ENCODE measurements at regions not wholly inside any gene's neighbourhood (a gene's known extent, or its start where the extent isn't known, plus 50 kb on each side); places are given as distances from the start of the nearest gene placed in this dataset.
"Not testable (repeated sequence)": the region's sequence is repeated elsewhere in the genome, so short reads cannot be mapped to it uniquely, and the experiment has no call there.

DNA sequence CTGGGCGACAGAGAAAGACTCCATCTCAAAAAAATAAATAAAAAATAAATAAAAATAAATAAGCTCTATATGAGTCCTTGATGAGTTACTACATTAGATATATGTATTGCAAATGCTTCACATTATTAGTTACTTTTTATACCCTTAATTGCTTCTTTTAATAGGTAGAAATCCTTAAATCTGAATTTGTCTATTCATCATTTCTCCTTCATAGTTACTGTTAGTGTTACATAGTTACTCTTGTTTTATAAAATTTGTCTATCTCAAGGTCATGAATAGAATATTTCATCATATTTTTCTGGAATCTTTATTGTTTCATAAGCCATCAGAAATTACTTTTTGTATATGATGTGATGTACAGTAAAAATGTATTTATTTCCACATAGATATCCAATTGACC is 1624.8 kb upstream of the FLRT2 start:
- TF ChIP-seq, protein P1, sequence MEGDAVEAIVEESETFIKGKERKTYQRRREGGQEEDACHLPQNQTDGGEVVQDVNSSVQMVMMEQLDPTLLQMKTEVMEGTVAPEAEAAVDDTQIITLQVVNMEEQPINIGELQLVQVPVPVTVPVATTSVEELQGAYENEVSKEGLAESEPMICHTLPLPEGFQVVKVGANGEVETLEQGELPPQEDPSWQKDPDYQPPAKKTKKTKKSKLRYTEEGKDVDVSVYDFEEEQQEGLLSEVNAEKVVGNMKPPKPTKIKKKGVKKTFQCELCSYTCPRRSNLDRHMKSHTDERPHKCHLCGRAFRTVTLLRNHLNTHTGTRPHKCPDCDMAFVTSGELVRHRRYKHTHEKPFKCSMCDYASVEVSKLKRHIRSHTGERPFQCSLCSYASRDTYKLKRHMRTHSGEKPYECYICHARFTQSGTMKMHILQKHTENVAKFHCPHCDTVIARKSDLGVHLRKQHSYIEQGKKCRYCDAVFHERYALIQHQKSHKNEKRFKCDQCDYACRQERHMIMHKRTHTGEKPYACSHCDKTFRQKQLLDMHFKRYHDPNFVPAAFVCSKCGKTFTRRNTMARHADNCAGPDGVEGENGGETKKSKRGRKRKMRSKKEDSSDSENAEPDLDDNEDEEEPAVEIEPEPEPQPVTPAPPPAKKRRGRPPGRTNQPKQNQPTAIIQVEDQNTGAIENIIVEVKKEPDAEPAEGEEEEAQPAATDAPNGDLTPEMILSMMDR (IDR thresholded peaks at IDR 0.05), result no peak
- DNase-seq, result no peak
- Histone ChIP-seq H3K9me3 (peaks cover 13% of the 10 kb centered on the region), H3K4me1 (ENCODE audit: low read depth) (no peaks in the 10 kb centered on the region), H3K4me3 (no peak overlapping the region), H3K36me3 (ENCODE audit: low read depth) (no peaks in the 10 kb centered on the region)
- intact Hi-C loops (cut with DNase I, micrococcal nuclease), result no loop called here
- no peak for ATAC-seq

DNA sequence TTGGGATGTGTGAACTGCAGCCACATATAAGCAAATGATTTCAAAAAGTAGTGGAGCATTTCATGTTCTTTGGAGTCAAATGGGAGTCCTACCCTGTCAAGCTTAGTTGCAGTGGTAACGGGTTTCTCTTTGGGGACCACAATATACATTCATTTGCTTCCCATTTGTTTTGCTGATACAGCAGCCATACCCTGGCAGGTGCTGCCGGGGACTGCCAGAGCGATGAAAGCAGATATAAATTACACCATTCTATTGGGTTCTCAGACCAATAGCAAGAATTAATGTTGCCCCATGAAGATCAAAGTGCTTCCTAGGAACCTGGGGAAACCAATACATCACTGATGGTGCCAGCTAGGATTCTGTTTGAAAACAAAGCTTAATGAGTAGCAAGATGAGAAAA is 1621.5 kb upstream of the FLRT2 start:
- TF ChIP-seq, protein P1 (IDR thresholded peaks at IDR 0.05), result no peak
- Histone ChIP-seq H3K4me1 (ENCODE audit: low read depth) (no peaks in the 10 kb centered on the region), H3K36me3 (ENCODE audit: low read depth) (no peaks in the 10 kb centered on the region), H3K9me3 (peaks cover 9% of the 10 kb centered on the region), H3K4me3 (no peak overlapping the region)
- ATAC-seq (no peak), DNase-seq (no peak)
- intact Hi-C loops (cut with DNase I, micrococcal nuclease), result no loop called here

DNA sequence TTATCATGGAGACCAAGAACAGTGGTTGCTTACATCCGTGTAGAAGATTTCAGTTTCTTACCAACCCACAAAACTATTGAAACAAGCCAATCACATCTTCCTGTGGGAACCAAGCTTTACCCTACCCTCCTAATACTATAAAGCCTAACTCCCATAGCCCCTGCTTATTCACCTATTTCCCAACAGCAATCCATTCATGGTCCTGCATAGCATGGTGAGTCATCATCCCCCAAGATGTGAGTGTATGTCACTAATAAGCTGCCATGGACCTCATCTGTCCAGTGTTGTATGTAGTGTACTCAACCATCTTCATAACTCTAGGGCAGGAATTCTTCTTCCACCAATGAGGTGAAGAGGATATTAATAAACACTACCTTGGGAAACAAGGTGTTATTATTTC is 1620.4 kb upstream of the FLRT2 start:
- H3K4me1 ChIP-seq (ENCODE audit: low read depth), result no peaks in the 10 kb centered on the region
- ATAC-seq, result no peak
- peaks cover 6% of the 10 kb centered on the region for H3K9me3 ChIP-seq
- no peak overlapping the region for H3K4me3 ChIP-seq
- H3K36me3 ChIP-seq (ENCODE audit: low read depth), result no peaks in the 10 kb centered on the region
- intact Hi-C loops (cut with DNase I, micrococcal nuclease), result no loop called here
- no peak for DNase-seq
- TF ChIP-seq, protein P1 (IDR thresholded peaks at IDR 0.05), result no peak

DNA sequence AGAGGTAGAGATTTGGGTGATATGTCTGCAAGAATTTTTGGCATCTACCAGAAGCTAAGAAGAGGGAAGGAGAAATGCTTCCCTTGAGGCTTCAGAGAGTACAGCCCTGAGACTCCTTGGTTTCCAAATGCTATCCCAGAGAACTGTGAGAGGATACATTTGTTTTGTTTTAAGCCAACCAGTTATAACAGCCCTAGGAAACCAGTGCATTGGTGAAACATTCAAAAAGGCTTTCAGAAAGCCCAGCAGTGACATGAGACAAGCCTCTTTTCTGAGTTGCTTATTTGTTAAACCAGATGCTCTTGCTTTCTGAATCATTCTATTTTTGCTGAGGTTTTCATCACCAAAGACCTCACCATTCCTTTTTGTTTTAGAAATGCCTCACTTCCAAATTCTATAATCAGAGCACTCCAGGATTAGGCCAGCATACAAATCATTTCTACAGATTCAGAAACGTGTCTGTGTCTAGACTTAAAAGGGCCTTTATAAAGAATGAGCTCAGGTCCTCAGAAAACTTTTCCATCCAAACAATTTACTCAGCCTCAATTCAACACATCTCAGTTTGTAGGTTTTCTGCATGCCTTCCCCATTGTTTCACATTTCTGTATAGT is 1617.8 kb upstream of the FLRT2 start:
- H3K9me3 ChIP-seq, result peaks cover 9% of the 10 kb centered on the region
- intact Hi-C loops (cut with DNase I, micrococcal nuclease), result no loop called here
- H3K4me1 ChIP-seq (ENCODE audit: low read depth), result no peaks in the 10 kb centered on the region
- DNase-seq (no peak), ATAC-seq (no peak)
- no peaks in the 10 kb centered on the region for H3K36me3 ChIP-seq (ENCODE audit: low read depth)
- TF ChIP-seq, protein P1 (IDR thresholded peaks at IDR 0.05), result no peak
- no peak overlapping the region for H3K4me3 ChIP-seq

DNA sequence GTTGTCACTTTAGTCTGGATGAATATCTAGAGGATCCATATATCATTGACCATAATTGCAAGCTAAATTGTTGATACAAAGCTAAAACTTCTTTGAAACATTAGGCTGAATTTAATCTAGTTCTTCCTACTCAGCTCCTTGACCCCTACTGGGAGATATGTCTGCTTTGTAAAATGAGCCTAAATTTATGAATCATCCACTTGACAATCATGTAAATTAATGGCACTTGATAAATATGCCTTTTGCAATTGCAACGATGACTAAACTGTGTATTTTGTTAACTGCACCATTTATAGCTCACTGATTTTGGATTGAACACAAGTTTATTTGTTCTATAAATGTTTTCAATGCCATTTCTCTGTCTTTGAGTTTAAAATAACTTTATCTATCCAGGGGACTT is 1616.5 kb upstream of the FLRT2 start:
- Histone ChIP-seq H3K36me3 (ENCODE audit: low read depth) (no peaks in the 10 kb centered on the region), H3K4me3 (no peak overlapping the region), H3K9me3 (peaks cover 16% of the 10 kb centered on the region), H3K4me1 (ENCODE audit: low read depth) (no peaks in the 10 kb centered on the region)
- ATAC-seq, result no peak
- no peak for DNase-seq
- TF ChIP-seq, protein P1 (IDR thresholded peaks at IDR 0.05), result no peak
- intact Hi-C loops (cut with DNase I, micrococcal nuclease), result no loop called here

DNA sequence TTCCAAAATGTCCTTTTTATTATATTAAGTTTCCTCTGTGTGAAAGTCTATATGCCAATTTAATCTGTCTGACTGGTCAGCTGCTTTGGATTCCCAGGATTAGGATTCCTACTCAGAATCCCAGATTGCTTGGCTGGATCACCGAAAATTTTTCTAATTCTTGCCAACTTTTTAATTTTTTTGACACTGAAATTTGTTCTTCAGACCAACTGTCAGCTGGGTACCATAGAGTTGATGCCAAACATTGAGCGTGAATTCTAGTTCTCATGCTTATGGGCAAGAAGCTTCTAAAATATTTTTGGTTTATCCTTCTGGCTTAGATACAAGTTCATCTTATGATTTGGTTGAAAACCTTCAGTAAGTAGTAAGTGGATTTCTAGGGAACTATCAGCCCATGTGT is 1611.4 kb upstream of the FLRT2 start:
- no peak for DNase-seq
- ATAC-seq, result no peak

DNA sequence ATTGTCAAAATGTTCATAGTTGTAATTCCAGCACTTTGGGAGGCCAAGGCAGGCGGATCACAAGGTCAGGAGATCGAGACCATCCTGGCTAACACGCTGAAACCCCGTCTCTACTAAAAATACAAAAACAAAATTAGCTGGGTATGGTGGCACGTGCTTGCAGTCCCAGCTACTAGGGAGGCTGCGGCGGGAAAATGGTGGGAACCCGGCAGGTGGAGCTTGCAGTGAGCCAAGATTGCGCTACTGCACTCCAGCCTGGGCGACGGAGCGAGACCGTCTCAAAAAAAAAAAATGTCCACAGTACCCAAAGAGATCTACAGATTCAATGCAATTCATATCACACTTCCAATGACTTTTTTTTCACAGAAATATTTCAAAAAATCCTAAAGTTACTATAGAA is 1610.3 kb upstream of the FLRT2 start:
- DNase-seq; H3K4me1 ChIP-seq (ENCODE audit: low read depth); intact Hi-C loops (cut with DNase I, micrococcal nuclease); H3K36me3 ChIP-seq (ENCODE audit: low read depth); ATAC-seq; H3K4me3 ChIP-seq: not testable (repeated sequence)
- H3K9me3 ChIP-seq, result peaks cover 39% of the 10 kb centered on the region

More for the DNA sequence above, 1611.4 kb upstream of the FLRT2 start:
- Histone ChIP-seq H3K36me3 (ENCODE audit: low read depth) (no peaks in the 10 kb centered on the region), H3K9me3 (peaks cover 30% of the 10 kb centered on the region), H3K4me3 (no peak overlapping the region), H3K4me1 (ENCODE audit: low read depth) (no peaks in the 10 kb centered on the region)
- TF ChIP-seq, protein P1 (IDR thresholded peaks at IDR 0.05), result no peak
- intact Hi-C loops (cut with DNase I, micrococcal nuclease), result no loop called here

All from mucosa of descending colon (tissue), 3 donors.